VCaP (cell line): ENCODE measurements at regions not wholly inside any gene's neighbourhood (a gene's known extent, or its start where the extent isn't known, plus 50 kb on each side); places are given as distances from the start of the nearest gene placed in this dataset.

Source experiments
- H3K27ac ChIP-seq: fragments of 450-650 bp; 2 replicates; pipeline ENCODE4 v1.5.1; 2017
- CTCF ChIP-seq: fragments of 450-650 bp; conservative IDR thresholded peaks from 2 replicates; pipeline ENCODE4 v1.5.1; 2017; ENCODE audit warnings: mild to moderate bottlenecking, moderate library complexity

DNA sequence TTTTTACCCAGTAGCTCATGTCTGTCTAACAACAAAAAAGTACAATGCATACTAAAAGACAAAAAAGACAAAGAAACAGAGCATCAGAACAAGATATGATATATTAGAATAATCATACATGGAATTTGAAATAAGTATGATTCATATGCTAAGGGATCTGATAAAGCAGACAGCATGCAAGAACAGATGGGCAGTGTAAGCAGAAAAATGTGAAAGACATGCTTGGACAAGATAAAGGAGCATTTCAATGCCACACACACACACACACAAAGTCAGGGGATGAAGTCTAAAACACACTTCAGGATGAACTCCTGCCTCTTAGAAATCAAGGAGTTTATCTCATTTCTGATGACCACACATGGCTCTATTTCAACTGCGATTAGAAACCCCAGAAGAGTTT lies 649.6 kb upstream of the NDST4 start:
- TF ChIP-seq CTCF, result no peak
- H3K27ac ChIP-seq, result no peak overlapping the region

GRCh38 chr4:115759231-115759630 lies 645.8 kb upstream of the NDST4 start:
- TF ChIP-seq CTCF, result no peak
- no peak overlapping the region for H3K27ac ChIP-seq

DNA sequence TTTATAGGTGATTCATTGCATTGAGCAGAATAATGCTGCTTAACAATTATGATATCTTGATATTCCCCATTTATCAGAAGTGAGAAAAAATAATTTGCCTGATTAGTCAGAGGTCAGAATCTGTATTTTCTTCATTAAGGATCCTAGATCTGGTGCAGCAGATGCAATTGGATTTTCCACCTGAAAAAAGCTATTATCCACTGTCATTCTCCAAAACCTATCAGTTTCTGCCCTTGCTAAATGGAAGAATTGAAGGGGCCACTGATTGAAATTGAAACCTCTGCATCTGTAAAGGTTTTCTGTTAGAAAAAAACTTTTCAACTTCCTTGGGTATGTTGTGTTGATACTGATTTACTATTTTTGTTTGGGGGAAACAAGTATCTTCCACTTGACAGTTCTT lies 636.0 kb upstream of the NDST4 start:
- no peak overlapping the region for H3K27ac ChIP-seq
- no peak for TF ChIP-seq CTCF

GRCh38 chr4:115740806-115741205 lies 627.4 kb upstream of the NDST4 start:
- H3K27ac ChIP-seq, result no peak overlapping the region
- no peak for TF ChIP-seq CTCF

DNA sequence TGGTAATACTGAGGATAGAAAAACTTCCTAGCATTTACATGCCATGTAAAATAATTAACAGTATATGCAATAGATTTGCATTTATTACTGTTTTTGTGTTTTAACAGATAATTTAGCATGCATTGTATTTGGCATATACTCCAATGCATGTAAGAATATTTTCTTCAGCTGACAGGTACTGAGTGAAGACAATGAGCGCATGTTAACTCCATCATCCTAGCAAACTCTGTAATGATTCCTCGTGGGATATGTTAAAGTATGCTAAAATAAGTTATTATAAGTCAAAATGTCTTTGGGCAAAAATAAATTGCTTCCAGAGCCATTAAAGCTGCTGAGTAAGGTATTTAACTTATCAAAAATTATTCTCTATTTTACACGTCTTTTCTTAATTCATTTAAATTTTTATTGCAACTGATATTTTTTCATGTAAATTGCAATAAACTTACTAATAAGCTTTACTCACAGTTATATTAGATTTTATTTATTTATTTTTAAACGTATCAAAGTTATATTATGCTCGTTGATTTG lies 616.4 kb upstream of the NDST4 start:
- no peak for TF ChIP-seq CTCF
- no peak overlapping the region for H3K27ac ChIP-seq

DNA sequence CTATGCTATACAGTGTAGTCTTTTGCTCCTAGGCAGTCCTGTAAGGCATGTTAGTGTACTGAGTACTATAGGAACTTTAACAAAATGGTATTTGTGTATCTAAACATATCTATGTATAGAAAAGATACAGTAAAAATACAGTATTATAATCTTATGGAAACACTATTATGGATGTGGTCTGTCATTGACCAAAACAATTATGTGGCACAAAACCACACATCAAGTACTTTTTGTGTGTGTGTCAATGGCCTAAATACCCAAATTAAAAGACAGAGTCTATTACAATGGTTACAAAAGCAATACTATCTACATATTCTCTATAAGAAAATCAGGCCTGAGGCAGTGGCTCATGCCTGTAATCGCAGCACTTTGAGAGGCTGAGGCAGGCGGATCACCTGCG lies 610.2 kb upstream of the NDST4 start:
- no peak for TF ChIP-seq CTCF
- no peak overlapping the region for H3K27ac ChIP-seq

GRCh38 chr4:115720611-115721010 lies 607.2 kb upstream of the NDST4 start:
- no peak overlapping the region for H3K27ac ChIP-seq
- TF ChIP-seq CTCF, result no peak

- no peak for TF ChIP-seq CTCF
- no peak overlapping the region for H3K27ac ChIP-seq
Observed at GRCh38 chr4:115711575-115711974, 598.2 kb upstream of the NDST4 start.
